ENCODE measurements at regions not wholly inside any gene's neighbourhood (a gene's known extent, or its start where the extent isn't known, plus 50 kb on each side); places are given as distances from the start of the nearest gene placed in this dataset.
"Not testable (repeated sequence)": the region's sequence is repeated elsewhere in the genome, so short reads cannot be mapped to it uniquely, and the experiment has no call there.

DNA sequence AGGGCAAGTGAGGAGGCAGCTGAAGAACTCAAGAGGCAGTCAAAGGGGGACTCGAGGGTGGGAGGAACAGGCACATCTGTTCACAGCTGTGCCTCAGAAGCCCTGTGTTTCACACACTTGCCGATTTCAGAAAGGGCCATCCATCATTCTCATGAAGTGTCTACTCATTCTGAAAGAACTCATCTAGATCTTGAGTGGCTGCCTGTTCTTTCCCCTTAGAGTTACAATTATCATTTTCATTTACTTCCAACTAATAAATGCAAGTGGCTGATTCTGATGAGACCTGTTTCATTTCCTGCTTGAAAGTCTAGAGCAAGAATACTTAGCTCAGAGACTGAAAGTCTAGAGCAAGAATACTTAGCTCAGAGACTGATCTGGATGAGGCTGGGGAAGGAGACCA is 1145.1 kb downstream of the UQCRFS1 start:
- Histone ChIP-seq H3K4me1 (no peaks in the 10 kb centered on the region), H3K4me3 (no peak overlapping the region), H3K27me3 (ENCODE audit: low read depth) (no peaks in the 10 kb centered on the region), H3K36me3 (no peaks in the 10 kb centered on the region), H3K9me3 (replicated peaks) (peaks cover under 1% of the 10 kb centered on the region), H3K27ac (replicated peaks) (no peak overlapping the region)
- no peak for DNase-seq
- TF ChIP-seq, protein P1, sequence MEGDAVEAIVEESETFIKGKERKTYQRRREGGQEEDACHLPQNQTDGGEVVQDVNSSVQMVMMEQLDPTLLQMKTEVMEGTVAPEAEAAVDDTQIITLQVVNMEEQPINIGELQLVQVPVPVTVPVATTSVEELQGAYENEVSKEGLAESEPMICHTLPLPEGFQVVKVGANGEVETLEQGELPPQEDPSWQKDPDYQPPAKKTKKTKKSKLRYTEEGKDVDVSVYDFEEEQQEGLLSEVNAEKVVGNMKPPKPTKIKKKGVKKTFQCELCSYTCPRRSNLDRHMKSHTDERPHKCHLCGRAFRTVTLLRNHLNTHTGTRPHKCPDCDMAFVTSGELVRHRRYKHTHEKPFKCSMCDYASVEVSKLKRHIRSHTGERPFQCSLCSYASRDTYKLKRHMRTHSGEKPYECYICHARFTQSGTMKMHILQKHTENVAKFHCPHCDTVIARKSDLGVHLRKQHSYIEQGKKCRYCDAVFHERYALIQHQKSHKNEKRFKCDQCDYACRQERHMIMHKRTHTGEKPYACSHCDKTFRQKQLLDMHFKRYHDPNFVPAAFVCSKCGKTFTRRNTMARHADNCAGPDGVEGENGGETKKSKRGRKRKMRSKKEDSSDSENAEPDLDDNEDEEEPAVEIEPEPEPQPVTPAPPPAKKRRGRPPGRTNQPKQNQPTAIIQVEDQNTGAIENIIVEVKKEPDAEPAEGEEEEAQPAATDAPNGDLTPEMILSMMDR (IDR thresholded peaks at IDR 0.05; ENCODE audit: borderline replicate concordance): no peak
- intact Hi-C loops (cut with micrococcal nuclease): no loop called here

DNA sequence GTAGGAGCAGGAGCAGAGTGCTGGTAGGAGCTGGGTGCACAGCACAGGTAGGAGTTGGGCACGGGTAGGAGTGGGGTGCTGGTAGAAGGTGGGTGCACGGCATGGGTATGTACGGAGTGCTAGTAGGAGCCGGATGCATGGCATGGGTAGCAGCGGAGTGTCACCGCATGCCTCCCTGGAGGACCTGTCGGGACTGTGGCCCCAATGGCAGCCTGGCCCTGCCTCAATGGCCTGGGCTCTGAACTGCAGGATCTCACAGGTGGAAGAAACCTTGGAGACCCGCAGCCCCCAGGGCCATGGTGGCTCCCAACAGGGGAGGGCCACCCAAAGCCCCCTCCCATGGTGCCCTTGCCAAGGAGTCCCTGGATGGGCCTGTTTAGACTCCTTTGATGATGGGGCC is 1146.0 kb downstream of the UQCRFS1 start:
- intact Hi-C loops (cut with micrococcal nuclease): no loop called here
- Histone ChIP-seq H3K4me3 (no peak overlapping the region), H3K27me3 (ENCODE audit: low read depth) (no peaks in the 10 kb centered on the region), H3K9me3 (replicated peaks) (no peaks in the 10 kb centered on the region), H3K4me1 (no peaks in the 10 kb centered on the region), H3K27ac (replicated peaks) (no peak overlapping the region), H3K36me3 (no peaks in the 10 kb centered on the region)
- TF ChIP-seq, protein P1 (IDR thresholded peaks at IDR 0.05; ENCODE audit: borderline replicate concordance): no peak
- DNase-seq: no peak

DNA sequence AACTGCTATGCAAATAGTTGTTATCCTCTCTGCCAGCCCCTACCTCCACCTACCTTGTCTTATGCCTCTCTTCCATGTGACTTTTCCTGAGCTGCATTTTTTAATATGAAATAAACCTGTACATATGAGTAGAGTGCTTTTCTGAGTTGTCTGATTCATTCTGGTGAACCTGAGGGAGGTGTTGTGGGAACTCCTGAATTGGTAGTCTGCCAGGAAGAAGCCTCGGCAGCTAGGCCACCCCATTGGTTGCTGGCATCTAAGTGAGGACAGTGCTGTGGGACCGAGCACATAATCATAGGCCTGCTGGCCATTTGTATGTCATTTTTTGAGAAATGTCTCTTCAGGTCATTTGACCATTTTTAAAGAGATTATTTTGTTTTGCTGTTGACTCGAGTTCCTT is 1146.8 kb downstream of the UQCRFS1 start:
- DNase-seq: no peak
- Histone ChIP-seq H3K27ac (replicated peaks) (no peak overlapping the region), H3K4me1 (no peaks in the 10 kb centered on the region), H3K9me3 (replicated peaks) (no peaks in the 10 kb centered on the region), H3K4me3 (no peak overlapping the region), H3K27me3 (ENCODE audit: low read depth) (no peaks in the 10 kb centered on the region), H3K36me3 (no peaks in the 10 kb centered on the region)
- intact Hi-C loops (cut with micrococcal nuclease): no loop called here
- TF ChIP-seq, protein P1 (IDR thresholded peaks at IDR 0.05; ENCODE audit: borderline replicate concordance): no peak

DNA sequence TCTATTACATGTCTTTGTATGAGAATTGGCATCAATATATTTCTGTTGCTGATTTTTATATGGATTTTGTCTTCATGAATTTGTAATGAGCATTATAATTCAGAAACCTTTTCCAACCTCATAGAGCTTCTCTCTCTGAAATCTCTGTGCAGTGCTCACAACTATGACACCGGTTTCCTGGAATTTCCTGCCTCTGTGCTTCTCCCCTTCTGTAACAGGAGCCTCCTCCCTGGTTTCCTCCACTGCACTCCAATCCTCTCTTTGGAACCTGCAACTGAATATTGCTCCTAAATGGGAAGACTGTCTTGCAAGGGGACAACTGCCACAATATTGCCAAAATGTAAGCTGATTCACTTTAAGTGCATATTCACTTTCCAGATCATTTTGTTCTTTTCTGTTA is 1147.9 kb downstream of the UQCRFS1 start:
- DNase-seq: no peak
- H3K36me3 ChIP-seq: no peaks in the 10 kb centered on the region
- H3K4me1 ChIP-seq: no peaks in the 10 kb centered on the region
- intact Hi-C loops (cut with micrococcal nuclease): no loop called here
- no peak overlapping the region for H3K4me3 ChIP-seq
- TF ChIP-seq, protein P1 (IDR thresholded peaks at IDR 0.05; ENCODE audit: borderline replicate concordance): no peak
- no peak overlapping the region for H3K27ac ChIP-seq (replicated peaks)
- H3K27me3 ChIP-seq (ENCODE audit: low read depth): no peaks in the 10 kb centered on the region
- no peaks in the 10 kb centered on the region for H3K9me3 ChIP-seq (replicated peaks)

DNA sequence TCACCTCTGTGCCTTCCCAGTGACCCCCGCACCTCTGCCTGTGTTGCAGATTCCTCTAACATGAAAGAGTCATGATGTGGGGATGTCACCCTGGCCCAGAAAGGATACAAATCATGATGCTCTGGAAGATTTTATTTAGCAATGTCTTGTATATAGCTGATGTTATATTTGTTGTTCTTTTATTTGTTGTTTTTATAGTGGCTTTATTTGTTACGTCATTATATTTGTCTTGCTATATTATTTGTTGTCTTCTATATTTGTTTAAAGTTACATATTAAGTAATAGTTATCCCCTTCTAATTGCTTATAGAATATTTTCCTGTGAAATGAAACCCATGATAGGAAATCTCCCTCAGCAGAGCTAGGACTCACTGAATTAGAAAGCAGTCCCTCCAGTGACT is 1149.2 kb downstream of the UQCRFS1 start:
- no peak overlapping the region for H3K4me3 ChIP-seq
- peaks cover 3% of the 10 kb centered on the region for H3K9me3 ChIP-seq (replicated peaks)
- H3K27ac ChIP-seq (replicated peaks): no peak overlapping the region
- intact Hi-C loops (cut with micrococcal nuclease): no loop called here
- H3K36me3 ChIP-seq: no peaks in the 10 kb centered on the region
- no peak for DNase-seq
- no peaks in the 10 kb centered on the region for H3K27me3 ChIP-seq (ENCODE audit: low read depth)
- H3K4me1 ChIP-seq: no peaks in the 10 kb centered on the region
- TF ChIP-seq, protein P1 (IDR thresholded peaks at IDR 0.05; ENCODE audit: borderline replicate concordance): no peak

DNA sequence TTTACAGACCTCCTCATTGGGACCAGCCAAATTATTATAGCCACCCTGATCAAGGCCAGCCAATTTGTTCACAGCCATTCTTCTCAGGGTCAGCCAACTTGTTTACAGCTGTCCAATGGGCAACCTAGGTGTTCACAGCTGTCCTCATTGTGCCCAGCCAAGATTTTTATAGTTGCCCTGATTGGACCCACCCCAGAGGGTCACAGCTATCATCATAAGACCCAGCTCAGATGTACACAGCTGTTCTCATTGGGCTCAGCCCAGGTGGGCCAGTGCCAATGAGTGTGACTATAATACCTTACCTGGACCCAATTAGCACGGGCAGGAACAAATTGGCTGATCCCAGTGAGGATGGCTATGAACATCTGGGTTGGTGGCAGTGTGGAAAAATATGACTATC is 1151.8 kb downstream of the UQCRFS1 start:
- no peak overlapping the region for H3K4me3 ChIP-seq
- no peak overlapping the region for H3K27ac ChIP-seq (replicated peaks)
- H3K27me3 ChIP-seq (ENCODE audit: low read depth): no peaks in the 10 kb centered on the region
- no peaks in the 10 kb centered on the region for H3K4me1 ChIP-seq
- intact Hi-C loops (cut with micrococcal nuclease): no loop called here
- H3K36me3 ChIP-seq: no peaks in the 10 kb centered on the region
- no peak for DNase-seq
- TF ChIP-seq, protein P1 (IDR thresholded peaks at IDR 0.05; ENCODE audit: borderline replicate concordance): no peak
- peaks cover 24% of the 10 kb centered on the region for H3K9me3 ChIP-seq (replicated peaks)

DNA sequence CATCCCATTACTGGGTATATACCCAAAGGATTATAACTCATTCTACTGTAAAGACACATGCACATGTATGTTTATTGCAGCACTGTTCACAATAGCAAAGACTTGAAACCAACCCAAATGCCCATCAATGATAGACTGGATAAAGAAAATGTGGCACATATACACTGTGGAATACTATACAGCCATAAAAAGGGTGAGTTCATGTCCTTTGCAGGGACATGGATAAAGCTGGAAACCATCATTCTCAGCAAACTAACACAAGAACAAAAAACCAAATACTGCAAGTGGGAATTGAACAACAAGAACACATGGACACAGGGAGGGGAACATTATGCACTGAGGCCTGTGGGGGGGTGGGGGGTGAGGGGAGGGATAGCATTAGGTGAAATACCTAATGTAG is 1155.9 kb downstream of the UQCRFS1 start:
- H3K9me3 ChIP-seq (replicated peaks): peaks cover 32% of the 10 kb centered on the region
- H3K27ac ChIP-seq (replicated peaks); DNase-seq; intact Hi-C loops (cut with micrococcal nuclease); H3K4me1 ChIP-seq; H3K4me3 ChIP-seq; H3K36me3 ChIP-seq; H3K27me3 ChIP-seq (ENCODE audit: low read depth): not testable (repeated sequence)

Data from left ventricle myocardium inferior (tissue), 1 donor.